Right atrium auricular region (tissue), 2 donors: ENCODE measurements at regions not wholly inside any gene's neighbourhood (a gene's known extent, or its start where the extent isn't known, plus 50 kb on each side); places are given as distances from the start of the nearest gene placed in this dataset.

ENCODE experiments used
- DNase-seq: peaks from one replicate; pipeline ENCODE4 v3.0.0-alpha.2; 2019; ENCODE audit warnings: low spot score
- H3K27ac ChIP-seq, 2 donors: fragments of 200-600 bp; sonication (generic); 1 replicate in 1 of 2; 2 replicates in 1 of 2; pipeline ENCODE4 v1.5.1; 2016 to 2019
- H3K27me3 ChIP-seq, 2 donors: fragments of 200-600 bp; sonication (generic); one replicate each; pipeline versions ENCODE4 v1.5.1 to v1.6.0; 2017 to 2019
- H3K36me3 ChIP-seq: fragments of 200-600 bp; sonication (generic); one replicate; pipeline ENCODE4 v1.5.1; 2016
- H3K4me1 ChIP-seq, 2 donors: fragments of 200-600 bp; sonication (generic); one replicate each; pipeline versions ENCODE4 v1.5.1 to v1.6.0; 2017 to 2019
- H3K4me3 ChIP-seq, 2 donors: fragments of 200-600 bp; sonication (generic); 1 replicate in 1 of 2; 2 replicates in 1 of 2; pipeline ENCODE4 v1.5.1; 2017 to 2019; ENCODE audit warnings: mild to moderate bottlenecking in 1 of 2, moderate library complexity in 1 of 2
- H3K9me3 ChIP-seq, 2 donors: fragments of 200-600 bp; sonication (generic); one replicate each; pipeline ENCODE4 v1.5.1; 2019
- CTCF ChIP-seq, 2 donors: fragments of 200-600 bp; sonication (generic); IDR thresholded peaks; one replicate each; pipeline ENCODE4 v1.5.1; 2019; ENCODE audit warnings: antibody characterized with exemption in 2 of 2

DNA sequence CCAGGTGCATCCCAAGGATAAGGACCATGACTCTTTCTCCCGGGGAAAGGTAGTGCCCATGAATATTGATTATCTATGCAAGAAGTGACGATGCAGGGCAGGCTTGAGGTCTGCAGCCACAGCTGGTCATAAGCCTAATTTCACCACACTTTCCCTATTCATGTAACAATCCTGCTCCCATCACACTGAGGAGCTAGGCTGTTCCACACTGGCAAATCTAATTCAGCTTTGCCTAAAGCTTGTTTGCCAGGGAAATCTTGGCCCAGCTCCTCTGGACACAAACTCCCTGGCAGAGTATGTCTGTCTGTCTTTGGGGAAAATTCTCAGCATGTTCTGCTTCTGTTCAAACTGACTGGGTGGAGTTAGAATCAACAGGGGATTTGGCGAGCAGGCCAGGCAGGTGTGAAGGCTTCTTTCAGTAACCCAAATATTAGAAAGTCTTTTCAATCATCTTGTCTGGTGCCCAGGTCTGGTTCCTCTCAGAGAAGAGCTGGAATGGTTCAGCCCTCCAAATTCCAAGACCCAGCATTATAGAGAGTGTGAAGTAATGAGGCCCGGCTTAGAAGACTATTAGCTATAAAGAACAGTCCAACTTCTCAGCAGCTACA lies 88.5 kb upstream of the SPDL1 start:
- TF ChIP-seq CTCF (IDR thresholded peaks at IDR 0.05), result no peak
- H3K4me1 ChIP-seq, result no peaks in the 10 kb centered on the region
- H3K9me3 ChIP-seq, result no peaks in the 10 kb centered on the region
- no peaks in the 10 kb centered on the region for H3K27me3 ChIP-seq
- H3K27ac ChIP-seq, result no peak overlapping the region
- no peak for DNase-seq
- H3K36me3 ChIP-seq, result no peaks in the 10 kb centered on the region
- H3K4me3 ChIP-seq, result no peak overlapping the region

DNA sequence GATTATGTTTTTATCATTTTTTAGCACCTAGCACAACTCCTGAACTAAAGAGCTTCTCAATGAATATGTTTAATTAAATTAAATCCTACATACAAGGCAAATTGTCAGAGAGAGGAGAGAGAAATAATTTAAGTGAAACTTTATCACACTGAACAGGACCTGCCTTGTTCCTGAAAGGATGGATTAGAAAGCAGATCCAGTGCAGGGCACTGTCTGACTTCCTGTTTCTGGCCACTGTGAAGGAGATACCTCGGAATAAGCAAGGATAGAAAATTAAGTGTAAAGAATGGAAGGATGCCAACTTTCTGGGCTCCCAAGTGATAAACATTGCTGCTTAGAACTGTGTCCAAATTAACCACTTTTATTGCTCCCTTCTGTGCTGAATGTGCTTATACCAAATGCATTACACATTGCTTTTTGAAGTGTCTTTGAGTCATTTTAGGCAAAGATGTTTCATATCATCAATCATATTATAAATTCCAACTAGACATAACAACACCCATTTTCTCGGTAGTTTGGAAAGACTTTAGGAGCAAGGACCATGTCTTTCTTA lies 89.1 kb upstream of the SPDL1 start:
- no peak for TF ChIP-seq CTCF (IDR thresholded peaks at IDR 0.05)

GRCh38 chr5:169474226-169474625 lies 109.3 kb upstream of the SPDL1 start:
- Histone ChIP-seq H3K27me3 (no peaks in the 10 kb centered on the region), H3K9me3 (peaks cover 0 to 4% of the 10 kb centered on the region in 2 donors)
- no peak for TF ChIP-seq CTCF (IDR thresholded peaks at IDR 0.05)

More for the DNA sequence above, 89.1 kb upstream of the SPDL1 start:
- no peaks in the 10 kb centered on the region for H3K4me1 ChIP-seq
- no peaks in the 10 kb centered on the region for H3K27me3 ChIP-seq
- DNase-seq, result no peak
- no peaks in the 10 kb centered on the region for H3K36me3 ChIP-seq
- H3K27ac ChIP-seq, result no peak overlapping the region
- H3K4me3 ChIP-seq, result no peak overlapping the region
- H3K9me3 ChIP-seq, result no peaks in the 10 kb centered on the region

DNA sequence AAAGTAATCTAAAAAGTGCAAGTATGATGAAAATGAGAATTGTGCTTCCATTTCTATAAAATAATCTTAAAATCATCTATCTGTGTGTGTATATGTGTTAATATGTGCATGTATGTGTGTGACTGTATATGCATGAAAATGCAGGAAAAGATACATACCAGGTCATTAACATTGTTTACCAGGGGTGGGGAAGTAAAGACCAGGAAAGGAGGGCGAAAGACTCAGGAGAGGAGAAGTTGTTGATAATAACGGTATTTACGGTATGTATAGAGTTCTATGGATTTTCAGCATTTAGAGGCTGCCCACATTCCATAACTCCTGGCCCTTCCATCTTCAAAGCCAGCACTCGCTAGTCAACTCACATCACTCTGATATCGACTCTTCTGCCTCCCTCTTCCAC lies 111.0 kb upstream of the SPDL1 start:
- DNase-seq, result no peak
- Histone ChIP-seq H3K9me3 (no peaks in the 10 kb centered on the region), H3K4me3 (no peak overlapping the region), H3K27ac (no peak overlapping the region), H3K27me3 (no peaks in the 10 kb centered on the region), H3K36me3 (no peaks in the 10 kb centered on the region), H3K4me1 (no peaks in the 10 kb centered on the region)
- no peak for TF ChIP-seq CTCF (IDR thresholded peaks at IDR 0.05)

More at GRCh38 chr5:169474226-169474625, 109.3 kb upstream of the SPDL1 start:
- no peak overlapping the region for H3K27ac ChIP-seq
- H3K4me3 ChIP-seq, result no peak overlapping the region
- no peak for DNase-seq
- H3K36me3 ChIP-seq, result no peaks in the 10 kb centered on the region
- no peaks in the 10 kb centered on the region for H3K4me1 ChIP-seq

- H3K27me3 ChIP-seq, result no peaks in the 10 kb centered on the region
- H3K36me3 ChIP-seq, result no peaks in the 10 kb centered on the region
- no peak for DNase-seq
- H3K4me1 ChIP-seq, result no peaks in the 10 kb centered on the region
- H3K4me3 ChIP-seq, result no peak overlapping the region
- no peaks in the 10 kb centered on the region for H3K9me3 ChIP-seq
- TF ChIP-seq CTCF (IDR thresholded peaks at IDR 0.05), result no peak
- H3K27ac ChIP-seq, result no peak overlapping the region
Measured at GRCh38 chr5:169471021-169471420, 112.6 kb upstream of the SPDL1 start.
